LNCaP clone FGC (cell line): ENCODE measurements at regions not wholly inside any gene's neighbourhood (a gene's known extent, or its start where the extent isn't known, plus 50 kb on each side); places are given as distances from the start of the nearest gene placed in this dataset.
"Not testable (repeated sequence)": the region's sequence is repeated elsewhere in the genome, so short reads cannot be mapped to it uniquely, and the experiment has no call there.

Experiments
- DNase-seq: peaks from one replicate; pipeline ENCODE4 v3.0.0-alpha.2; 2011; ENCODE audit warnings: low read depth
- H3K4me3 ChIP-seq: 2 replicates; pipeline ENCODE4 v1.5.1; 2011; ENCODE audit warnings: mild to moderate bottlenecking, low read depth, low read length, control low read depth
- CTCF ChIP-seq: IDR thresholded peaks from 2 replicates; pipeline ENCODE4 v1.5.1; 2012; ENCODE audit warnings: mild to moderate bottlenecking; ENCODE audit not compliant: control insufficient read depth, insufficient read depth; ENCODE audit errors: extremely low read depth

- no peak for TF ChIP-seq CTCF
- no peak overlapping the region for H3K4me3 ChIP-seq
- DNase-seq: no peak
These were observed 493.0 kb upstream of the ADGRL4 start for GRCh38 chr1:79499541-79499940.

- peak; percentile 91 for TF ChIP-seq CTCF
- peak; percentile 11 for DNase-seq
These were observed 490.8 kb upstream of the ADGRL4 start for GRCh38 chr1:79497193-79497773.

GRCh38 chr1:79496129-79496528, 489.6 kb upstream of the ADGRL4 start:
- DNase-seq: no peak
- TF ChIP-seq CTCF: no peak
- no peak overlapping the region for H3K4me3 ChIP-seq

More at GRCh38 chr1:79497193-79497773, 490.8 kb upstream of the ADGRL4 start:
- no peak overlapping the region for H3K4me3 ChIP-seq

- DNase-seq, H3K4me3 ChIP-seq: not testable (repeated sequence)
These were observed 487.2 kb upstream of the ADGRL4 start for GRCh38 chr1:79493702-79494101.

- H3K4me3 ChIP-seq: not testable (repeated sequence)
These were observed 482.1 kb upstream of the ADGRL4 start for GRCh38 chr1:79488572-79489121.

GRCh38 chr1:79478728-79479373, 472.3 kb upstream of the ADGRL4 start:
- TF ChIP-seq CTCF: no peak
- H3K4me3 ChIP-seq: no peak overlapping the region
- DNase-seq: no peak

More at GRCh38 chr1:79488572-79489121, 482.1 kb upstream of the ADGRL4 start:
- not testable (repeated sequence) for DNase-seq

GRCh38 chr1:79478160-79478559, 471.6 kb upstream of the ADGRL4 start:
- TF ChIP-seq CTCF: no peak
- no peak for DNase-seq
- H3K4me3 ChIP-seq: no peak overlapping the region

- no peak for TF ChIP-seq CTCF
- no peak for DNase-seq
- no peak overlapping the region for H3K4me3 ChIP-seq
These were observed 465.6 kb upstream of the ADGRL4 start for GRCh38 chr1:79472067-79472656.
